Fibroblast of lung (primary cell): ENCODE measurements at regions not wholly inside any gene's neighbourhood (a gene's known extent, or its start where the extent isn't known, plus 50 kb on each side); places are given as distances from the start of the nearest gene placed in this dataset.

Source experiments
- DNase-seq, 2 donors: peaks; one replicate each; pipeline versions ENCODE4 v3.0.0 to v3.0.0-alpha.2; 2010; ENCODE audit warnings: low read depth in 2 of 2
- H2AFZ ChIP-seq: 2 replicates; pipeline ENCODE4 v1.5.1; 2012; ENCODE audit warnings: low read length, control low read depth, inconsistent platforms
- H3K27ac ChIP-seq: 2 replicates; pipeline ENCODE4 v1.5.1; 2011; ENCODE audit warnings: low read length, control low read depth; ENCODE audit not compliant: insufficient read depth
- H3K27me3 ChIP-seq: 2 replicates; pipeline ENCODE4 v1.5.1; 2011; ENCODE audit warnings: mild to moderate bottlenecking, low read length; ENCODE audit not compliant: control insufficient read depth, insufficient read depth
- H3K36me3 ChIP-seq: 2 replicates; pipeline ENCODE4 v1.5.1; 2011; ENCODE audit warnings: low read length; ENCODE audit not compliant: control insufficient read depth, insufficient read depth
- H3K4me1 ChIP-seq: 2 replicates; pipeline ENCODE4 v1.5.1; 2011; ENCODE audit warnings: low read length; ENCODE audit not compliant: control insufficient read depth, insufficient read depth; ENCODE audit errors: extremely low read depth
- H3K4me2 ChIP-seq: 2 replicates; pipeline ENCODE4 v1.5.1; 2011; ENCODE audit warnings: low read length, control low read depth; ENCODE audit not compliant: insufficient read depth; ENCODE audit errors: extremely low read depth
- H3K4me3 ChIP-seq, 4 experiments: fragments of 200-600 bp in 1 of 4; sonication (generic) in 1 of 4; replicated peaks in 1 of 4; 2 replicates each; pipeline ENCODE4 v1.5.1; 2011 to 2016; ENCODE audit warnings: low read length in 4 of 4, low read depth in 3 of 4, mild to moderate bottlenecking in 3 of 4, control low read depth in 2 of 4, inconsistent platforms in 1 of 4, mixed read lengths in 1 of 4; ENCODE audit not compliant: insufficient read depth in 1 of 4; ENCODE audit errors: control extremely low read depth in 1 of 4
- H3K79me2 ChIP-seq: 2 replicates; pipeline ENCODE4 v1.5.1; 2012; ENCODE audit warnings: mild to moderate bottlenecking, low read length, inconsistent platforms; ENCODE audit not compliant: control insufficient read depth, insufficient read depth
- H3K9ac ChIP-seq: 2 replicates; pipeline ENCODE4 v1.5.1; 2011; ENCODE audit warnings: mild to moderate bottlenecking, low read length, control low read depth; ENCODE audit not compliant: insufficient read depth
- H3K9me3 ChIP-seq: 2 replicates; pipeline ENCODE4 v1.5.1; 2012; ENCODE audit warnings: low read depth, low read length; ENCODE audit not compliant: control insufficient read depth, insufficient read depth
- H4K20me1 ChIP-seq: 2 replicates; pipeline ENCODE4 v1.5.1; 2011; ENCODE audit warnings: low read length; ENCODE audit not compliant: control insufficient read depth, insufficient read depth; ENCODE audit errors: extremely low read depth
- EZH2 ChIP-seq: IDR thresholded peaks from 2 replicates; pipeline ENCODE4 v1.5.1; 2012; ENCODE audit warnings: low read length, control low read depth, mild to moderate bottlenecking; ENCODE audit errors: missing control alignments
- TF ChIP-seq, protein P1 (sequence below), 2 donors: IDR thresholded peaks in 1 of 2; conservative IDR thresholded peaks in 1 of 2; 1 replicate in 1 of 2; 2 replicates in 1 of 2; pipeline ENCODE4 v1.5.1; 2011 to 2012; ENCODE audit warnings: low read length in 2 of 2, control low read depth in 1 of 2, inconsistent platforms in 1 of 2, low read depth in 1 of 2, mild to moderate bottlenecking in 1 of 2

DNA sequence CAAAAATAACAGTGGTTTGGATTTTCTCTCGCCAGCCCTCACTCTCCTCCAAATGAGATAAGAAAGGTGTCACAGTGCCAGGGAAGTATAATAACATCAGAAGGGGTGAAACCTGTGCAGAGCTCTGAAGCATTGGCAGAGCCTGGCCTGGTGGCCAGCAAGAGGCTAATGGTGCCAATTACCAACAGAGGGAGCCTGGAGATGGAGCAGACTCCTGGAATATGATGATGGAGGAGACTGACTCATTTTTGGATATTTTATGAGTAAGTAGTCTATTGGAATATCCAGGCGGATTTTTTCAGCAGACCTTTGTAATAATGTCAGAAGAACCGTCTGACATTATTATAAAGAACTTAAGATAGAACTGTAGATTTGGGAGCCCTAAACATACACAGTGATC lies 442.6 kb upstream of the MARCKS start:
- H4K20me1 ChIP-seq, result no peaks in the 10 kb centered on the region
- no peak overlapping the region for H3K4me2 ChIP-seq
- H3K9ac ChIP-seq, result no peak overlapping the region
- H3K4me1 ChIP-seq, result peaks cover 5% of the 10 kb centered on the region
- H3K79me2 ChIP-seq, result no peaks in the 10 kb centered on the region
- H3K27ac ChIP-seq, result no peak overlapping the region
- no peaks in the 10 kb centered on the region for H3K27me3 ChIP-seq
- H2AFZ ChIP-seq, result no peak overlapping the region
- TF ChIP-seq, protein P1, sequence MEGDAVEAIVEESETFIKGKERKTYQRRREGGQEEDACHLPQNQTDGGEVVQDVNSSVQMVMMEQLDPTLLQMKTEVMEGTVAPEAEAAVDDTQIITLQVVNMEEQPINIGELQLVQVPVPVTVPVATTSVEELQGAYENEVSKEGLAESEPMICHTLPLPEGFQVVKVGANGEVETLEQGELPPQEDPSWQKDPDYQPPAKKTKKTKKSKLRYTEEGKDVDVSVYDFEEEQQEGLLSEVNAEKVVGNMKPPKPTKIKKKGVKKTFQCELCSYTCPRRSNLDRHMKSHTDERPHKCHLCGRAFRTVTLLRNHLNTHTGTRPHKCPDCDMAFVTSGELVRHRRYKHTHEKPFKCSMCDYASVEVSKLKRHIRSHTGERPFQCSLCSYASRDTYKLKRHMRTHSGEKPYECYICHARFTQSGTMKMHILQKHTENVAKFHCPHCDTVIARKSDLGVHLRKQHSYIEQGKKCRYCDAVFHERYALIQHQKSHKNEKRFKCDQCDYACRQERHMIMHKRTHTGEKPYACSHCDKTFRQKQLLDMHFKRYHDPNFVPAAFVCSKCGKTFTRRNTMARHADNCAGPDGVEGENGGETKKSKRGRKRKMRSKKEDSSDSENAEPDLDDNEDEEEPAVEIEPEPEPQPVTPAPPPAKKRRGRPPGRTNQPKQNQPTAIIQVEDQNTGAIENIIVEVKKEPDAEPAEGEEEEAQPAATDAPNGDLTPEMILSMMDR (conservative IDR thresholded peaks at IDR 0.05 in 1 of 2, IDR thresholded peaks at IDR 0.05 in 1 of 2; ENCODE audit: low read depth in 1 of 2, low read length in 2 of 2), result peak; percentile 70 to 78
- no peak for TF ChIP-seq EZH2
- H3K4me3 ChIP-seq, result no peak overlapping the region
- H3K36me3 ChIP-seq, result no peaks in the 10 kb centered on the region
- peak; percentile 82 for DNase-seq
- H3K9me3 ChIP-seq, result no peaks in the 10 kb centered on the region

DNA sequence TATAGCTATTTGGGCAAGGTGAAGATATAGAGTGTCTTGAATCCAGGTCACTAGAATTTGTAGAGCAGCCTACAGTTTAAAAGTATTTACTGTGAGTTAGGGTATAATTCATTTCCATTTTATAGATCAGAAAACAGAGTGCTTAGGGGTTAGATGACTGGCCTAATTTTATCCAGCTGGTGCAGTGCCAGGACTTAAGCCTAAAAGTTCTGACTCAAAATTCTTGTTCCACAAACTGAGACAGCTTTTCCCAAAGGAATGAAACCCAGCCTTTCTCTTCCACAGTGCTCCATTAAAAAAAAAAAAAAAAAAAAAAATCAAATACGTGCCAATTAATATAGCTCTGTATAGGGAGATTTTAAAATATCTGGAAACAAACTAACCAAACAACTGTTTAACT lies 441.0 kb upstream of the MARCKS start:
- Histone ChIP-seq H3K9ac (no peak overlapping the region), H3K27me3 (no peaks in the 10 kb centered on the region), H3K4me1 (peaks cover 2% of the 10 kb centered on the region), H3K9me3 (no peaks in the 10 kb centered on the region), H3K4me3 (no peak overlapping the region), H2AFZ (no peak overlapping the region), H3K79me2 (no peaks in the 10 kb centered on the region), H3K4me2 (no peak overlapping the region), H3K27ac (no peak overlapping the region), H3K36me3 (no peaks in the 10 kb centered on the region), H4K20me1 (no peaks in the 10 kb centered on the region)
- DNase-seq, result peak; percentile 15 to 46
- TF ChIP-seq EZH2, result no peak
- TF ChIP-seq, protein P1 (conservative IDR thresholded peaks at IDR 0.05 in 1 of 2, IDR thresholded peaks at IDR 0.05 in 1 of 2; ENCODE audit: low read depth in 1 of 2, low read length in 2 of 2), result no peak

DNA sequence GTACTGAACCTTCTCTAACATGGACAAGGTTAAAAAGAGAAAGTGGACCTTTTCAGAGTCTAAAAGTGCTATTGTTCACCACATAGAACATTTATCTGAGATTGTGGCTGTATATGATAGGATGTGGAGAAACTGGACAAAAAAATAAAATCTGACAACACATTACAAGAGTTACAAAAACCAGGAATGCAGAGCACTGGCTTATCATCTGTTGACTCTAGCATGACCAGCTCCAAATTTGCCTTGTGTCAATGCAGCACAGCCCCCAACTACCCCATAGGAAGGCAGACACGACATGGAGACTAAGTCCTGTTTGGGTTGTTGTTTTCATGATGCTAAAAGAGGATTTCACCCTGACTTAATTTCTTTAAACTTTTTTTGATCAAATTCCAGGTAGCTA lies 436.9 kb upstream of the MARCKS start:
- H3K36me3 ChIP-seq, result no peaks in the 10 kb centered on the region
- H3K9me3 ChIP-seq, result no peaks in the 10 kb centered on the region
- no peaks in the 10 kb centered on the region for H3K4me1 ChIP-seq

More for the DNA sequence above, 436.9 kb upstream of the MARCKS start:
- H4K20me1 ChIP-seq, result no peaks in the 10 kb centered on the region
- H3K27ac ChIP-seq, result no peak overlapping the region
- TF ChIP-seq, protein P1 (conservative IDR thresholded peaks at IDR 0.05 in 1 of 2, IDR thresholded peaks at IDR 0.05 in 1 of 2; ENCODE audit: low read depth in 1 of 2, low read length in 2 of 2), result no peak
- no peak for TF ChIP-seq EZH2
- no peaks in the 10 kb centered on the region for H3K27me3 ChIP-seq
- no peak overlapping the region for H3K4me2 ChIP-seq
- H3K4me3 ChIP-seq, result no peak overlapping the region
- no peak overlapping the region for H3K9ac ChIP-seq
- H3K79me2 ChIP-seq, result no peaks in the 10 kb centered on the region
- DNase-seq, result no peak
- H2AFZ ChIP-seq, result no peak overlapping the region
